CD4-positive, alpha-beta T cell treated with Interleukin-12 subunit alpha and Interleukin-12 subunit beta, for 1 hour (primary cell): ENCODE measurements at regions not wholly inside any gene's neighbourhood (a gene's known extent, or its start where the extent isn't known, plus 50 kb on each side); places are given as distances from the start of the nearest gene placed in this dataset.

ENCODE experiments used
- DNase-seq: peaks from one replicate; pipeline ENCODE4 v3.0.0-alpha.2; 2020

- DNase-seq, result no peak
Measured at GRCh38 chr1:87735750-87736149, 407.1 kb downstream of the LMO4 start.

GRCh38 chr1:87739141-87739540 lies 410.5 kb downstream of the LMO4 start:
- DNase-seq, result no peak

- DNase-seq, result no peak
Measured at GRCh38 chr1:87739704-87740103, 411.0 kb downstream of the LMO4 start.

- DNase-seq, result no peak
Measured at GRCh38 chr1:87743256-87743655, 414.6 kb downstream of the LMO4 start.

GRCh38 chr1:87744056-87744455 lies 415.4 kb downstream of the LMO4 start:
- DNase-seq, result no peak

GRCh38 chr1:87744763-87745162 lies 416.1 kb downstream of the LMO4 start:
- DNase-seq, result no peak

- DNase-seq, result no peak
Measured at GRCh38 chr1:87753366-87753765, 424.7 kb downstream of the LMO4 start.

- DNase-seq, result no peak
Measured at GRCh38 chr1:87754139-87754538, 425.5 kb downstream of the LMO4 start.

- DNase-seq, result no peak
Measured at GRCh38 chr1:87757676-87758075, 429.0 kb downstream of the LMO4 start.

- no peak for DNase-seq
Measured at GRCh38 chr1:87759421-87760087, 430.9 kb downstream of the LMO4 start.

- DNase-seq, result no peak
Measured at GRCh38 chr1:87760155-87760554, 431.5 kb downstream of the LMO4 start.

GRCh38 chr1:87760654-87761053 lies 432.0 kb downstream of the LMO4 start:
- no peak for DNase-seq

- DNase-seq, result no peak
Measured at GRCh38 chr1:87763483-87763882, 434.8 kb downstream of the LMO4 start.

- no peak for DNase-seq
Measured at GRCh38 chr1:87765057-87765680, 436.5 kb downstream of the LMO4 start.

- no peak for DNase-seq
Measured at GRCh38 chr1:87765681-87766070, 437.0 kb downstream of the LMO4 start.

- no peak for DNase-seq
Measured at GRCh38 chr1:87766737-87767136, 438.1 kb downstream of the LMO4 start.

GRCh38 chr1:87778896-87779295 lies 450.2 kb downstream of the LMO4 start:
- no peak for DNase-seq

GRCh38 chr1:87781554-87781953 lies 452.9 kb downstream of the LMO4 start:
- no peak for DNase-seq

- no peak for DNase-seq
Measured at GRCh38 chr1:87783315-87783714, 454.6 kb downstream of the LMO4 start.

GRCh38 chr1:87785386-87785785 lies 456.7 kb downstream of the LMO4 start:
- DNase-seq, result no peak

- DNase-seq, result no peak
Measured at GRCh38 chr1:87786229-87786628, 457.5 kb downstream of the LMO4 start.

- no peak for DNase-seq
Measured at GRCh38 chr1:87786861-87787545, 458.3 kb downstream of the LMO4 start.

- DNase-seq, result no peak
Measured at GRCh38 chr1:87787551-87787950, 458.9 kb downstream of the LMO4 start.

- DNase-seq, result no peak
Measured at GRCh38 chr1:87790756-87791155, 462.1 kb downstream of the LMO4 start.
